ENCODE measurements at regions not wholly inside any gene's neighbourhood (a gene's known extent, or its start where the extent isn't known, plus 50 kb on each side); places are given as distances from the start of the nearest gene placed in this dataset.

- Histone ChIP-seq H3K9ac (ENCODE audit: low read length) (peak overlapping the region; percentile 92), H2AFZ (ENCODE audit: low read length) (no peak overlapping the region; the same call in 1 of the 2 replicates), H3K4me1 (ENCODE audit: insufficient read depth, low read length) (peaks cover 39% of the 10 kb centered on the region), H3K36me3 (ENCODE audit: low read depth, low read length) (no peaks in the 10 kb centered on the region), H3K27me3 (ENCODE audit: low read length) (no peaks in the 10 kb centered on the region), H3K9me2 (replicated peaks; ENCODE audit: low read length) (no peaks in the 10 kb centered on the region), H3K4me3 (ENCODE audit: low read length) (peak overlapping the region; percentile 54), H3F3A (ENCODE audit: low read length, unreplicated experiment) (no peaks in the 10 kb centered on the region), H4K20me1 (ENCODE audit: low read length) (no peaks in the 10 kb centered on the region), H3K9me3 (ENCODE audit: low read length) (no peaks in the 10 kb centered on the region), H3K79me2 (ENCODE audit: low read length) (no peaks in the 10 kb centered on the region), H3K27ac (ENCODE audit: low read length) (peak overlapping the region; percentile 100), H3K4me2 (ENCODE audit: low read length) (peak overlapping the region; percentile 78)
- DNase-seq (peak; percentile 84), ATAC-seq (peak; percentile 68)
- ChIA-PET POLR2A (ENCODE audit: unreplicated experiment) (no interaction called here), CTCF (no interaction called here)
- BruUV-seq (replicated peaks) = no TSS peak
- no peak for TF ChIP-seq EZH2phosphoT487 (IDR thresholded peaks at IDR 0.05; ENCODE audit: borderline replicate concordance, low read length)
- no peak for TF ChIP-seq CTCF (conservative IDR thresholded peaks at IDR 0.05; ENCODE audit: low read depth, low read length)
- TF ChIP-seq EZH2 (IDR thresholded peaks at IDR 0.05; ENCODE audit: low read length, unreplicated experiment) = no peak
- intact Hi-C loops (cut with micrococcal nuclease) = loop anchor here (5.0 kb wide), 1 partner anchor 73 kb away; no protein-coding TSS in a partner anchor
These were observed 109.1 kb upstream of the PLEKHG1 start for GRCh38 chr6:150490586-150490985.

GRCh38 chr6:150491131-150491810 lies 108.4 kb upstream of the PLEKHG1 start:
- Histone ChIP-seq H3K79me2 (ENCODE audit: low read length) (no peaks in the 10 kb centered on the region), H3K9me3 (ENCODE audit: low read length) (no peaks in the 10 kb centered on the region), H3F3A (ENCODE audit: low read length, unreplicated experiment) (no peaks in the 10 kb centered on the region), H4K20me1 (ENCODE audit: low read length) (no peaks in the 10 kb centered on the region), H3K4me2 (ENCODE audit: low read length) (peak overlapping the region; percentile 78), H3K4me3 (ENCODE audit: low read length) (peak overlapping the region; percentile 54), H3K27me3 (ENCODE audit: low read length) (no peaks in the 10 kb centered on the region), H3K36me3 (ENCODE audit: low read depth, low read length) (no peaks in the 10 kb centered on the region), H3K27ac (ENCODE audit: low read length) (peak overlapping the region; percentile 100), H3K9ac (ENCODE audit: low read length) (peak overlapping the region; percentile 92), H3K4me1 (ENCODE audit: insufficient read depth, low read length) (peaks cover 39% of the 10 kb centered on the region), H3K9me2 (replicated peaks; ENCODE audit: low read length) (no peaks in the 10 kb centered on the region), H2AFZ (ENCODE audit: low read length) (no peak overlapping the region)
- BruUV-seq (replicated peaks) = no TSS peak
- ChIA-PET CTCF (no interaction called here), POLR2A (ENCODE audit: unreplicated experiment) (interaction anchor here (0.5 kb wide), 1 partner anchor 58 kb away, joined by 4 read pairs; no protein-coding TSS in a partner anchor)
- ATAC-seq = peak; percentile 66
- DNase-seq = peak; percentile 87
- TF ChIP-seq CTCF (conservative IDR thresholded peaks at IDR 0.05; ENCODE audit: low read depth, low read length) (no peak), EZH2 (IDR thresholded peaks at IDR 0.05; ENCODE audit: low read length, unreplicated experiment) (no peak), EZH2phosphoT487 (IDR thresholded peaks at IDR 0.05; ENCODE audit: borderline replicate concordance, low read length) (no peak)
- intact Hi-C loops (cut with micrococcal nuclease) = loop anchor here (5.0 kb wide), 1 partner anchor 74 kb away; no protein-coding TSS in a partner anchor

- peak overlapping the region; percentile 52 for H3K4me3 ChIP-seq (ENCODE audit: low read length)
These were observed 107.9 kb upstream of the PLEKHG1 start for GRCh38 chr6:150491811-150492172.

More at GRCh38 chr6:150491811-150492172, 107.9 kb upstream of the PLEKHG1 start:
- Histone ChIP-seq H3K4me1 (ENCODE audit: insufficient read depth, low read length) (peaks cover 39% of the 10 kb centered on the region), H4K20me1 (ENCODE audit: low read length) (no peaks in the 10 kb centered on the region), H3K36me3 (ENCODE audit: low read depth, low read length) (no peaks in the 10 kb centered on the region), H2AFZ (ENCODE audit: low read length) (no peak overlapping the region), H3F3A (ENCODE audit: low read length, unreplicated experiment) (no peaks in the 10 kb centered on the region), H3K9me3 (ENCODE audit: low read length) (no peaks in the 10 kb centered on the region), H3K9ac (ENCODE audit: low read length) (peak overlapping the region; percentile 92), H3K79me2 (ENCODE audit: low read length) (no peaks in the 10 kb centered on the region), H3K9me2 (replicated peaks; ENCODE audit: low read length) (no peaks in the 10 kb centered on the region), H3K27ac (ENCODE audit: low read length) (peak overlapping the region; percentile 100), H3K4me2 (ENCODE audit: low read length) (peak overlapping the region; percentile 78), H3K27me3 (ENCODE audit: low read length) (no peaks in the 10 kb centered on the region)
- TF ChIP-seq EZH2phosphoT487 (IDR thresholded peaks at IDR 0.05; ENCODE audit: borderline replicate concordance, low read length) (no peak), EZH2 (IDR thresholded peaks at IDR 0.05; ENCODE audit: low read length, unreplicated experiment) (no peak), CTCF (conservative IDR thresholded peaks at IDR 0.05; ENCODE audit: low read depth, low read length) (no peak)
- CTCF ChIA-PET = no interaction called here
- intact Hi-C loops (cut with micrococcal nuclease) = loop anchor here (5.0 kb wide), 1 partner anchor 74 kb away; no protein-coding TSS in a partner anchor
- DNase-seq = no peak
- ATAC-seq = no peak
- POLR2A ChIA-PET (ENCODE audit: unreplicated experiment) = interaction anchor here (0.7 kb wide), 1 partner anchor 105 kb away, joined by 4 read pairs; no protein-coding TSS in a partner anchor
- no TSS peak for BruUV-seq (replicated peaks)
